SU-DHL-6 (cell line): ENCODE measurements at regions not wholly inside any gene's neighbourhood (a gene's known extent, or its start where the extent isn't known, plus 50 kb on each side); places are given as distances from the start of the nearest gene placed in this dataset.
"Not testable (repeated sequence)": the region's sequence is repeated elsewhere in the genome, so short reads cannot be mapped to it uniquely, and the experiment has no call there.

Source experiments
- EZH2phosphoT487 ChIP-seq: fragments of 200-600 bp; sonication (generic), shearing (Covaris generic); conservative IDR thresholded peaks from 2 replicates; pipeline ENCODE4 v1.6.1; 2018; ENCODE audit warnings: mild to moderate bottlenecking, antibody characterized with exemption, low read length, moderate library complexity, mixed read lengths
- TF ChIP-seq, protein P1 (sequence below): fragments of 200-600 bp; sonication (generic); IDR thresholded peaks from one replicate; pipeline ENCODE4 v1.5.1; 2017; ENCODE audit warnings: antibody characterized with exemption, mild to moderate bottlenecking, low read length, moderate library complexity; ENCODE audit not compliant: insufficient read depth, poor library complexity, severe bottlenecking

DNA sequence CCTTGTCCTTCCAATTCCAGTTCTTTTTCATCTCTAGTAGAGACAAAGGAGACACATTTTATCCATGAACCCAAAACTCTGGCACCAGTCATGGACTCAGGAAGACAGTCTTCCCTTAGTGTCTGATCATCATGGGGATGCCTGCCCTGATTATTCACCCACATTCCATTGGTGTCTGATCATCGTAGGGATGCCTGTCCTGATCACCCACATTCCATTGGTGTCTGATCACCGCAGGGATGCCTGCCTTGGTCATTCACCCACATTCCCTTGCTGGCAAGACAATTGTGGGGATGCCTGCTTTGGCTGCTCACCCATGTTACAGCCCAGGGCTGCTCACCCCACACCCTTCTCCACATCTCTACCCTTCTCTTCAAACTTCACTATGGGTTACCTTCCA is 136.9 kb downstream of the ZNF675 start:
- TF ChIP-seq, protein P1, sequence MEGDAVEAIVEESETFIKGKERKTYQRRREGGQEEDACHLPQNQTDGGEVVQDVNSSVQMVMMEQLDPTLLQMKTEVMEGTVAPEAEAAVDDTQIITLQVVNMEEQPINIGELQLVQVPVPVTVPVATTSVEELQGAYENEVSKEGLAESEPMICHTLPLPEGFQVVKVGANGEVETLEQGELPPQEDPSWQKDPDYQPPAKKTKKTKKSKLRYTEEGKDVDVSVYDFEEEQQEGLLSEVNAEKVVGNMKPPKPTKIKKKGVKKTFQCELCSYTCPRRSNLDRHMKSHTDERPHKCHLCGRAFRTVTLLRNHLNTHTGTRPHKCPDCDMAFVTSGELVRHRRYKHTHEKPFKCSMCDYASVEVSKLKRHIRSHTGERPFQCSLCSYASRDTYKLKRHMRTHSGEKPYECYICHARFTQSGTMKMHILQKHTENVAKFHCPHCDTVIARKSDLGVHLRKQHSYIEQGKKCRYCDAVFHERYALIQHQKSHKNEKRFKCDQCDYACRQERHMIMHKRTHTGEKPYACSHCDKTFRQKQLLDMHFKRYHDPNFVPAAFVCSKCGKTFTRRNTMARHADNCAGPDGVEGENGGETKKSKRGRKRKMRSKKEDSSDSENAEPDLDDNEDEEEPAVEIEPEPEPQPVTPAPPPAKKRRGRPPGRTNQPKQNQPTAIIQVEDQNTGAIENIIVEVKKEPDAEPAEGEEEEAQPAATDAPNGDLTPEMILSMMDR: not testable (repeated sequence)
- TF ChIP-seq EZH2phosphoT487: not testable (repeated sequence)
